ENCODE measurements at regions not wholly inside any gene's neighbourhood (a gene's known extent, or its start where the extent isn't known, plus 50 kb on each side); places are given as distances from the start of the nearest gene placed in this dataset.

DNA sequence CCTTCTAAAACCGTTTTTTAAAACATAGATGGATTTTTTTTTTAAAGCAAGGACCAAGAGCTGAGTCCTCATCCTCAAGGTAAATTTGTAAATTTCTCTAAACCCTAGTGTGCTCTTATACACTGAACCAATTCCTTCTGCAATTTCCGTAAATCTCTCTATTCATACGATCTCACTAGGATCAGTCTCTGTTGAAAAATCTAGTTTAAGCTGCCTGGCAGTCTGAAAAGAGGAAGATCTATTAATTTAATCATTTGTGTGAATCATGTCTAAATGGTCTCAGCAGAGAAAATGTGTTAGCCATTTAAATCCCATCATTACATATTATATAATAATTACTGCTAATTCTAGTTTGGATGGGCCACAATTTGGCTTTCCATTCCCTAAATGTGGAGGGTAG, 184.2 kb upstream of the TSHZ2 start:
- TF ChIP-seq, protein P1, sequence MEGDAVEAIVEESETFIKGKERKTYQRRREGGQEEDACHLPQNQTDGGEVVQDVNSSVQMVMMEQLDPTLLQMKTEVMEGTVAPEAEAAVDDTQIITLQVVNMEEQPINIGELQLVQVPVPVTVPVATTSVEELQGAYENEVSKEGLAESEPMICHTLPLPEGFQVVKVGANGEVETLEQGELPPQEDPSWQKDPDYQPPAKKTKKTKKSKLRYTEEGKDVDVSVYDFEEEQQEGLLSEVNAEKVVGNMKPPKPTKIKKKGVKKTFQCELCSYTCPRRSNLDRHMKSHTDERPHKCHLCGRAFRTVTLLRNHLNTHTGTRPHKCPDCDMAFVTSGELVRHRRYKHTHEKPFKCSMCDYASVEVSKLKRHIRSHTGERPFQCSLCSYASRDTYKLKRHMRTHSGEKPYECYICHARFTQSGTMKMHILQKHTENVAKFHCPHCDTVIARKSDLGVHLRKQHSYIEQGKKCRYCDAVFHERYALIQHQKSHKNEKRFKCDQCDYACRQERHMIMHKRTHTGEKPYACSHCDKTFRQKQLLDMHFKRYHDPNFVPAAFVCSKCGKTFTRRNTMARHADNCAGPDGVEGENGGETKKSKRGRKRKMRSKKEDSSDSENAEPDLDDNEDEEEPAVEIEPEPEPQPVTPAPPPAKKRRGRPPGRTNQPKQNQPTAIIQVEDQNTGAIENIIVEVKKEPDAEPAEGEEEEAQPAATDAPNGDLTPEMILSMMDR (IDR thresholded peaks at IDR 0.05; ENCODE audit: low read depth, low read length, missing control alignments), result no peak
- Histone ChIP-seq H3K27ac (no peak overlapping the region), H3K36me3 (replicated peaks) (no peaks in the 10 kb centered on the region), H3K4me3 (ENCODE audit: low read depth, low read length) (no peak overlapping the region), H3K27me3 (replicated peaks) (no peaks in the 10 kb centered on the region)
- in situ Hi-C loops (cut with HindIII; ENCODE audit: low pct_ligation_motif_present, low sequenced_read_pairs), result no loop called here
- DNase-seq, result no peak

DNA sequence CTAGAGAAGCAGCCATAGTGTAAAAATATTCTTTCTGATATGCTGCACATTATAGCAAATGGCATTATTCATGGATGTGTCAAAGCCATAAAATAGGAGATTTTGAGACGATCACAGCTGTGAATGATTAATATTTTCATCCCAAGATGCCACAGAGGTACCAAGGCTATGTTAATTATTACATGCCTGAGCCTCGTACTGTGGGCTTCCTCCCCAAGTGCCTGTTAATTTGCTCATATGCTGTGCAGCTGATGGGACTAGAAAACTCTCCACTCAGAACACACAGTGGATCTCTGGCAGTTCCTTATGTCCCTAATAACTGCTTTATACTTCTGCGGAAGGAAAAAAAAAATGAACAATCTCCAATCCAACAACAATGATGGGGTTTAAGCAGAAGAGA, 184.9 kb upstream of the TSHZ2 start:
- Histone ChIP-seq H3K27me3 (replicated peaks) (no peaks in the 10 kb centered on the region), H3K4me3 (ENCODE audit: low read depth, low read length) (no peak overlapping the region), H3K36me3 (replicated peaks) (no peaks in the 10 kb centered on the region), H3K27ac (no peak overlapping the region)
- TF ChIP-seq, protein P1 (IDR thresholded peaks at IDR 0.05; ENCODE audit: low read depth, low read length, missing control alignments), result no peak
- DNase-seq, result no peak
- in situ Hi-C loops (cut with HindIII; ENCODE audit: low pct_ligation_motif_present, low sequenced_read_pairs), result no loop called here

DNA sequence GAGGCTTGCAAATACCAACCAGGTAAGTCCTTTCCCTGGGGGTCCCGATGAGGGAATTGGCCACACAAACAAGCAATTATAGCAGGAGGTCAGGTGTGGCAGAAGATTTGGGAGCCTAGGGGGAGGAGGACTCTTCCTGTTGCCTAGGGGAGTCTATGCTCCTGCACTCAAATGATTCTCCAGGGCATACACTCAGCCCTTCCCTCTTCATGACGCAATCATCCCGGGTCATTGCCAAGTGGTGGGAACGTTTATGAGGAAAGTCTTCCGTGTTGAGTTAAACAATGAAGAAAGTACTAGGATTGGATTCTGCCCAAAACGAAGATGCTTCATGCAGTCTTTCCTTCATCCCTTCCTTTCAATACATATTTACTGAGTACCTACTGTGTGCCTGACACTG, 186.5 kb upstream of the TSHZ2 start:
- Histone ChIP-seq H3K27ac (no peak overlapping the region), H3K36me3 (replicated peaks) (no peaks in the 10 kb centered on the region), H3K27me3 (replicated peaks) (no peaks in the 10 kb centered on the region), H3K4me3 (ENCODE audit: low read depth, low read length) (no peak overlapping the region)
- DNase-seq, result no peak
- in situ Hi-C loops (cut with HindIII; ENCODE audit: low pct_ligation_motif_present, low sequenced_read_pairs), result no loop called here
- TF ChIP-seq, protein P1 (IDR thresholded peaks at IDR 0.05; ENCODE audit: low read depth, low read length, missing control alignments), result no peak

DNA sequence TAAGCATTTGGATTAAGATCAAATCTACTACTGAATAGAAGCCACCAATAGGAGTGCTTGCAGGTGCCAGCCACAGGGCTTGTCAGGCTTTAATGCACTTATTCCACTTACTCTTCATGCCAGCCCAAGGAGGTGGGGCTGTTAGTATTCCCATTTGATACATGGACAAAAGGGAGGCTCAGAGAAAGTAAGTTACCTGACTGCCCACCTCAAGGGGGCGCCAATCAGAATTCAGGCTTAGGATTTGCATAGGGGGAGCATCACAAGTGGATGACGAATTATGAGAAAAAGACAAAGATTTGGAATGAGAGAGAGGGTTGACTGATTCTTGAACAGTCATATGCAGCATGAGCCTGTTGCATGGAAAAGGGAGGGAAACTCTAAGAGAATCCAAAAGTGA, 188.4 kb upstream of the TSHZ2 start:
- Histone ChIP-seq H3K36me3 (replicated peaks) (no peaks in the 10 kb centered on the region), H3K27me3 (replicated peaks) (no peaks in the 10 kb centered on the region), H3K27ac (no peak overlapping the region), H3K4me3 (ENCODE audit: low read depth, low read length) (no peak overlapping the region)
- in situ Hi-C loops (cut with HindIII; ENCODE audit: low pct_ligation_motif_present, low sequenced_read_pairs), result no loop called here
- TF ChIP-seq, protein P1 (IDR thresholded peaks at IDR 0.05; ENCODE audit: low read depth, low read length, missing control alignments), result no peak
- DNase-seq, result no peak

DNA sequence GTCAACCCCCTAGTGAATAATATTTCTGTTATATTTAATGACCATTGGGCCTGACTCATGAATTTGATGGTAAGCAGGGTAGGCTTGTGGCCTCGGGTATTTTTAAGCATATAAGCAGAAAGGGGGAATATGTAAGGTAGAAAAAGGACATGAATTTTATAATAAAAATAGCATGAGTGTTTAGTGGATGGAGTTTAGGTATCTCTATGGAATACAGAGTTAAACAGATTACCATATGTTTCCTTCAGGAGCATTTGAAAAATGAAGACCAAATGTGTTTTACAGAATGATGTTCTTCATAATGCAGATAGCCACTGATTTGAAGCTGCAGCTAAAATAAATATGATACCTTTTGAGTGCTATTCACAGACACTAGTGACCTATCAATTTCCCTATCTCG, 191.7 kb upstream of the TSHZ2 start:
- H3K27me3 ChIP-seq (replicated peaks), result no peaks in the 10 kb centered on the region
- H3K36me3 ChIP-seq (replicated peaks), result no peaks in the 10 kb centered on the region
- H3K27ac ChIP-seq, result no peak overlapping the region
- TF ChIP-seq, protein P1 (IDR thresholded peaks at IDR 0.05; ENCODE audit: low read depth, low read length, missing control alignments), result no peak
- no peak for DNase-seq
- H3K4me3 ChIP-seq (ENCODE audit: low read depth, low read length), result no peak overlapping the region
- in situ Hi-C loops (cut with HindIII; ENCODE audit: low pct_ligation_motif_present, low sequenced_read_pairs), result no loop called here

DNA sequence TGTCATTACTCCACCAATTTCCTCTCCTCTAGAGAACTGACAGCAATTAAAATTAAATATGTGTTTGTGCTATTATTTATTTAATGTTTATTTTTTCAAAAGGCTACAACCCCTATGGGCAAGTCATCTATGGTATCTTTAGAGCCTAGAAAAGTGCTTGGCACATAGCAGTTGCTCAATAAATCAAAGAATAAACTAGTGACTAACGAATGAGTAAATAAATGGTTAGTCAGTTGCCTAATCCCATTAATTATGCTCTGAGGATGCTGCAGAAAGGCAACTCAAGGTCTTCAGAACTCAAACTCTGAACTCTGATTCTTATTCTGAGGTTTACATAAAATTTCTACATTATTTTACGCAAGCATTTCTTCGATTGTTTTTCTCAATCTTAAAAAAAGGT, 193.0 kb upstream of the TSHZ2 start:
- TF ChIP-seq, protein P1 (IDR thresholded peaks at IDR 0.05; ENCODE audit: low read depth, low read length, missing control alignments), result no peak
- Histone ChIP-seq H3K36me3 (replicated peaks) (no peaks in the 10 kb centered on the region), H3K27ac (no peak overlapping the region), H3K4me3 (ENCODE audit: low read depth, low read length) (no peak overlapping the region), H3K27me3 (replicated peaks) (no peaks in the 10 kb centered on the region)
- no peak for DNase-seq
- in situ Hi-C loops (cut with HindIII; ENCODE audit: low pct_ligation_motif_present, low sequenced_read_pairs), result no loop called here

Data from brain microvascular endothelial cell (primary cell).